DMS153 treated with DMSO at 0.1 percent for 48 hours (cell line): ENCODE measurements at regions not wholly inside any gene's neighbourhood (a gene's known extent, or its start where the extent isn't known, plus 50 kb on each side); places are given as distances from the start of the nearest gene placed in this dataset.
"Not testable (repeated sequence)": the region's sequence is repeated elsewhere in the genome, so short reads cannot be mapped to it uniquely, and the experiment has no call there.

Experiments
- DNase-seq: peaks from one replicate; lab custom pipeline; 2025; ENCODE audit not compliant: unreplicated experiment; lab: John Stamatoyannopoulos, UW

DNA sequence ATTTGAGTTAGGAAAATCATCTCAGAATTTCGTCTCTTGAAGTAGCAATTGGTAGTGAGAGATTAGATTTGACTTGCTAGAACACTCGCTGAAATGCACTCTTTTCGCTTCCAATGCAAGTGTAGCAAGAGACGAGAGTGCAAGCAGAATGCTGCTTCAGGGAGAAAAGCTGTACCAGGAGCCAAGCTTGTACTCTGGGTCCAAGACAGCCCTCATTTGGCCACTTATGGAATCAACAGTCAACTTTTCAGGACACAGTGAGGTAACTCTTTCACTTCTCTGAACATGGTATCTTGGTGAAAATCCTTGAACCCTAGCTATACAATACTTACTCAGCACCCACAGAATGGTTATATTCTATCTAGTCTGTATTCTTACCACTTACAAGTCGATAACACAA lies 107.6 kb upstream of the TERB2 start:
- DNase-seq, result not testable (repeated sequence)

GRCh38 chr15:44849701-44850403 lies 106.6 kb upstream of the TERB2 start:
- not testable (repeated sequence) for DNase-seq

DNA sequence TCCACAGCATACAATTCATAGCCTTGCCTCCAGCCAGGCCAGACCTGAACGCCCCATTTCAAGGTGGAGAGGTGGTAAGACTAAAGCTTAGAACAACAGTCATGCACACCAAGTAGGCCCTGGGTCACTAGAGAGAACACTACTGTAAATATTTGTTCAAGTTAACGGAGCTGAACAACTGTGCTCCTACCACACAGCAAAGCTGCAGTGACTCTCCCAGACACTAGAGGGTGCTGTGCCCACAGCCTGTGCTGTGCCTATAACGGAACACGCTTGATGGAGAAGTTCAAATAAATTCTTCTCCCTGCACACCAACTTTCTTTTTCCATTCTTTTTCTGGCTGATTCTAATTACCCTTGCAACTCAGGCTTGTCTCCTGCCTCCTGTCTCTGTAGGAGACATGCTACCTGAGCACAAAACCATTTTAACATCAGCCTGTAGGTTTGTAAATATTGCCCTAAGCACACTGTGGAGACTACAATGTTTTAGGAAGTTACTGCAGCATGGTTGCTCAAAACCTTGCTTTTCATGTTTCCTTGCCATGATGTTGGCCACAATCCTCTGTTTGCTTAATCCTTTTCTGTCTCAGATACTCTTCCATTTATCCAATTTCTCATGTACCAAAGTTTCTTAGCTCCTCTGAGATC lies 103.1 kb upstream of the TERB2 start:
- peak; percentile 17 for DNase-seq

- not testable (repeated sequence) for DNase-seq
Measured at GRCh38 chr15:44854696-44855095, 101.8 kb upstream of the TERB2 start.

DNA sequence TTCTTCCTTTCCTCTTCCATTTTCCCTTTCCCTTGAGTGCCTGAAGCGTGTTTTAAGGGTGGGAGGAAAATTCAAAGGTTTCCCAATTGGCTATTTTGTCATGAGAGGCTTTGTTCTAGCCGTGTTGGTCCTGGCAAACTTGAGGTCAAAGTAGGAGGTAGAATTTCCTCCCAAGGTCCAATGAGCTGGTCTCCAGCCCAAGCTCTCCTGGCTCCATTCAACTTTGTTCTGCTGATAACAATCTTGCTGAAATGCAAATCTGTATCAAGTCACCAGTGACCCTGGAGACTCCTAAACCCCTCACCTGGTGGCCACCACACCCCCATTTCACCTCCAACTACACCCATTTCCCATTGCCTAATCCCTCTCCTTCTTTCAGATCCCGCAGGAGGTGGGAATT lies 100.2 kb upstream of the TERB2 start:
- DNase-seq, result not testable (repeated sequence)

- DNase-seq, result not testable (repeated sequence)
Measured at GRCh38 chr15:44857164-44857710, 99.2 kb upstream of the TERB2 start.

DNA sequence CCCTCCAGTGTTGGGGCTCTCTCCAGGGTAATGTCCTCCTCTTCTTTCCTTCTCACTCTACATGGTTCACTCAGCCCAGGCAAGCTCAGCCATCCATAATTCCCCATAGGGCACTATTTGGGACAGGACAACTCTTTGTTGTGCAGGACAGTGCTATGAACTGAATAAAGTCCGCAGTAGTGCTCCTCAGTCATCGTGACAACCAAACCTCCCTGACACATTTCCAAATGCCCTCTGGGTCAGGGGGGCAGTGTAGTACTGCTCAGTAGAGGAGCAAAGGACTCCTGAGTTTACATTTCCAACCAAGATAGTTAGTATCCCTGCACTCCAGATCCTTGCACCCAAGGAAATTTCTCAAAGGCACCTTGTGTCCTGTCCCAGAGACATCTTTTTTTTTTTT lies 97.4 kb upstream of the TERB2 start:
- not testable (repeated sequence) for DNase-seq

GRCh38 chr15:44860168-44860567 lies 96.3 kb upstream of the TERB2 start:
- DNase-seq, result not testable (repeated sequence)

DNA sequence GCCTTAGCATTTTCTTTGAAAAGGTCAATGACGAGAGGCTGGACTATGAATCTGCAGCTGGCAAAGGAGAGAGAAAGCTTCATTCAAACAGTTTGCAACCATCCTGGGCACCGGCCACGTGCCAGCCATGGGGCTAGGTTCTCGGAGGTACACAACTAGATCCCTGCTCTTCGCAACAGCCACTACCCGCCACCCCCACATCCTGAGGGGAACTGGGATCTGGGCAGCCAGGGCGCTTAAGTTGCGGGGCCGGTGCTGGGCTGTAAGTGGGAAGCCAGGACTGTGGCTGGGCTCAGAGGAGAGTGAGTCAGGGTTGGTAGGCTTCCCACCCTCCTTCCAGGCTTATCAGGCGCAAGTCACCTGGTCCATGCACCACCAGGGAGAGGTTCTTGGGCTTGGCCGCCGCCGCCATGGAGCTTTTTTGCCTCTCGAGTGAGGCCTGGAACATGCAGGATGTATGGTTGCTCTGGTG lies 95.0 kb upstream of the TERB2 start:
- no peak for DNase-seq

GRCh38 chr15:44861917-44862316 lies 94.6 kb upstream of the TERB2 start:
- no peak for DNase-seq

GRCh38 chr15:44862866-44863265 lies 93.6 kb upstream of the TERB2 start:
- not testable (repeated sequence) for DNase-seq

GRCh38 chr15:44868100-44868499 lies 88.4 kb upstream of the TERB2 start:
- DNase-seq, result not testable (repeated sequence)

- DNase-seq, result not testable (repeated sequence)
Measured at GRCh38 chr15:44870125-44870524, 86.4 kb upstream of the TERB2 start.

- DNase-seq, result no peak
Measured at GRCh38 chr15:44873103-44873502, 83.4 kb upstream of the TERB2 start.

DNA sequence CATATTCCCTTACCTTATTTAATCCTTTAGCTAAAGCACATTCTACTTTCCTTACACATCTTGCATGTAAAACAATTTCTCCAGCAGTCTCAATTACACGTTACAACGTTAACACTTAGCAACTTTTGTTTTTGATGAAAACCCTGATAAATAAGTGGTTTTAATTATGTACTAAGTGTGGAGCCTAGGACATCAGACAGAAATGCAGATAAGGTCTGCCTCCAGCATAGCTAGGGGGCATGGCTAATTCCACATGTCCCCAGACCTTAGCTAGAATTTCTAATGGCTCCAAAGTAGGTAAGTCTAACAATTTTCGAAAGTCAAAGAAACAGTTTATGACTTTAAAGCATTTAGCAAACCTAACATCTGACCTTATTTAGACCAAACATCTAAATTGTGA lies 77.4 kb upstream of the TERB2 start:
- no peak for DNase-seq

GRCh38 chr15:44882499-44882968 lies 74.0 kb upstream of the TERB2 start:
- DNase-seq, result no peak

DNA sequence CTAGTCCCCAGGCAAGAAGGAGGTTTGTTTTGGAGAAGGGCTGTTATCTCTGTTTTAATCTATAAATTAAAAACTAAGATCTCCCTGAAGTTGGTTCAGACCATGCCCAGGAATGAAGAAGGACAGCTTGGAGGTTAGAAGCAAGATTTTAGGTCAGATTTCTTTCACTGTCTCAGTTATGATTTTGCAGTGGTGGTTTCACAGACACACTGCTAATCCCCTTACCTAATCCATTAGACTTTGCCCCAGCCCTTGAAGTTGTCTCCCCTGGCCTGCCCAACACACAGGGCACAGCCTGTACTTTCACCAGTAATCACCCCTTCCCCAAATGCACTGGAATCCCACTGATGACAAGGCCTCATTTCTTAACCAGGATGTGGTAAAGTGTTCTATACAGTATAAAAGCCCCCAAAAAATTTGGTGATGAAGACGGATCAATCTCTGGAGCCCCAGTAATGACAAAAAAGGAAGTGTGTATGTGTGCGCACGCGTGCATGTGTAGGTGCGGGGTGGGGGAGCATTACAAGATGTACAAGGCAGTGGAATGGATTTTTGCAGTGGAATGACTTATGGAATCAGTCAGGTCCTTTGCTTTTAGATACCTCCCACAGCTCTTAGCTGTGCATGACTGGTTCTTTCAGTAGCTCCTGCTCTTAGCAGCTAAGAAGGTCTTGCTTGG lies 73.1 kb upstream of the TERB2 start:
- DNase-seq, result no peak

GRCh38 chr15:44898890-44899651 lies 57.4 kb upstream of the TERB2 start:
- DNase-seq, result not testable (repeated sequence)

GRCh38 chr15:44899775-44900174 lies 56.7 kb upstream of the TERB2 start:
- DNase-seq, result not testable (repeated sequence)

- DNase-seq, result not testable (repeated sequence)
Measured at GRCh38 chr15:44900796-44901195, 55.7 kb upstream of the TERB2 start.

GRCh38 chr15:44903281-44903680 lies 53.2 kb upstream of the TERB2 start:
- DNase-seq, result not testable (repeated sequence)
